ENCODE measurements at regions not wholly inside any gene's neighbourhood (a gene's known extent, or its start where the extent isn't known, plus 50 kb on each side); places are given as distances from the start of the nearest gene placed in this dataset.

- TF ChIP-seq CTCF (IDR thresholded peaks at IDR 0.05; ENCODE audit: insufficient read depth, low read depth, low read length) = no peak
- TF ChIP-seq EZH2 (IDR thresholded peaks at IDR 0.05; ENCODE audit: insufficient read depth, low read length) = no peak
Measured at GRCh38 chr10:52672880-52673279, 99.7 kb downstream of the MBL2 start.

All from astrocyte (in vitro differentiated cells and primary cell).